Panc1 (cell line): ENCODE measurements at regions not wholly inside any gene's neighbourhood (a gene's known extent, or its start where the extent isn't known, plus 50 kb on each side); places are given as distances from the start of the nearest gene placed in this dataset.

ENCODE experiments used
- ATAC-seq: fragments of 200-7000 bp; cut with Tn5 transposase; 2 replicates; pipeline ENCODE4 v1.9.1; 2020; ENCODE audit warnings: mild to moderate bottlenecking, moderate library complexity
- BruUV-seq: library from RNA; stranded (reverse); fragments of 400-500 nt; replicated peaks from 2 replicates; lab custom pipeline; 2021; lab: Mats Ljungman, UMichigan
- CTCF ChIA-PET: fragments of 300-600 bp; sonication (Branson Sonifier 250); formaldehyde crosslinking; loops from one replicate; lab custom pipeline; 2022; ENCODE audit warnings: antibody characterized with exemption; lab: Charles Lee
- POLR2A ChIA-PET: fragments of 300-600 bp; sonication (Branson Sonifier 250); formaldehyde crosslinking; loops from one replicate; lab custom pipeline; 2022; ENCODE audit warnings: antibody characterized with exemption; lab: Charles Lee
- DNase-seq: peaks from one replicate; pipeline ENCODE4 v3.0.0-alpha.2; 2010; ENCODE audit warnings: low read depth, low spot score
- H3K27ac ChIP-seq: 2 replicates; pipeline ENCODE4 v1.5.1; 2011; ENCODE audit warnings: mild to moderate bottlenecking, low read length, inconsistent platforms
- H3K27me3 ChIP-seq: fragments of 200-500 bp; sonication (Bioruptor generic); 2 replicates; pipeline ENCODE4 v1.6.0; 2014; ENCODE audit warnings: low read length, inconsistent platforms; ENCODE audit not compliant: control insufficient read depth, insufficient read depth
- H3K36me3 ChIP-seq: fragments of 200-500 bp; sonication (Bioruptor generic); 2 replicates; pipeline ENCODE4 v1.5.1; 2014; ENCODE audit warnings: inconsistent platforms, mild to moderate bottlenecking, low read length, moderate library complexity; ENCODE audit not compliant: control insufficient read depth, insufficient read depth
- H3K4me1 ChIP-seq: 2 replicates; pipeline ENCODE4 v1.5.1; 2011; ENCODE audit warnings: inconsistent platforms, mild to moderate bottlenecking, low read length, moderate library complexity; ENCODE audit not compliant: control insufficient read depth, insufficient read depth
- H3K4me3 ChIP-seq, 2 experiments: 2 replicates each; pipeline ENCODE4 v1.5.1; 2011 to 2012; ENCODE audit warnings: low read depth in 2 of 2, low read length in 2 of 2, mild to moderate bottlenecking in 2 of 2, inconsistent platforms in 1 of 2, moderate library complexity in 1 of 2
- H3K9me3 ChIP-seq: fragments of 200-500 bp; sonication (Bioruptor generic); 2 replicates; pipeline ENCODE4 v1.5.1; 2014; ENCODE audit warnings: low read depth, mild to moderate bottlenecking, inconsistent platforms, low read length, moderate library complexity; ENCODE audit not compliant: control insufficient read depth, insufficient read depth
- POLR2AphosphoS5 ChIP-seq: IDR thresholded peaks from 2 replicates; pipeline ENCODE4 v1.6.1; 2012; ENCODE audit warnings: mild to moderate bottlenecking, low read depth, low read length, moderate library complexity
- SIN3A ChIP-seq: IDR thresholded peaks from 2 replicates; pipeline ENCODE4 v1.6.1; 2012; ENCODE audit warnings: low read depth, mild to moderate bottlenecking, low read length, moderate library complexity, borderline replicate concordance; ENCODE audit not compliant: insufficient read depth
- TCF7L2 ChIP-seq: IDR thresholded peaks from 2 replicates; pipeline ENCODE4 v1.6.1; 2011; ENCODE audit warnings: mild to moderate bottlenecking, low read depth, low read length, inconsistent platforms
- in situ Hi-C: cut with HindIII; loops from 2 replicates; pipeline ENCODE4 v1.10.0; 2016; ENCODE audit warnings: low sequenced_read_pairs, low pct_unique_long_range_greater_than_20kb
- intact Hi-C: fragments of 100-400 bp; cut with micrococcal nuclease; formaldehyde crosslinking; loops from one replicate; pipeline ENCODE4 v1.10.0; 2022; ENCODE audit not compliant: unreplicated experiment
- TF ChIP-seq, protein P1 (sequence below): fragments of 450-650 bp; IDR thresholded peaks from 2 replicates; pipeline ENCODE4 v1.5.1; 2017; ENCODE audit warnings: mild to moderate bottlenecking
- TF ChIP-seq, protein P2 (sequence below), 2 experiments: IDR thresholded peaks; 2 replicates each; pipeline ENCODE4 v1.6.1; 2011 to 2012; ENCODE audit warnings: low read depth in 2 of 2, control low read depth in 1 of 2, low read length in 1 of 2, mild to moderate bottlenecking in 1 of 2, moderate library complexity in 1 of 2; ENCODE audit not compliant: insufficient read depth in 1 of 2

DNA sequence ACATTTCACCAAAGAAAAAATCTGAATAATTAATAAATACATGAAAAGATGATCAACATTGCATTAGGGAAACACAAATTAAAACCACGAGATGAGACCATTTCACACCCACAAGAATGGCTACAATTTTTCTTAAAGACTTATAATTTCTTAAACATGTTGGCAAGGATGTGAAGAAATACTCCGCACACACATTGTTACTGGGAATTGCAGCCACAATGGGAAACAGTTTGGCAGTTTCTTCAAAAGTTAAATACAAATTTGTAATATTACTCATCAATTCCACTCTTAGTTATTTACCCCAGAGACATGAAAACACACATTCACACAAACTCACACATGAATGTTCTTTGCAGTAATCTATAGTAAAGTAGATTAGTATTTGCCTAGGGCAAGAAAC is 363.3 kb upstream of the SMIM21 start:
- POLR2A ChIA-PET = no interaction called here
- Histone ChIP-seq H3K27ac (no peak overlapping the region), H3K27me3 (no peaks in the 10 kb centered on the region; the same call in 1 of the 2 replicates), H3K36me3 (no peaks in the 10 kb centered on the region), H3K4me1 (no peaks in the 10 kb centered on the region), H3K4me3 (no peak overlapping the region), H3K9me3 (peaks cover 12% of the 10 kb centered on the region; the same call in 1 of the 2 replicates)
- ATAC-seq = no peak
- in situ Hi-C loops = no loop called here
- DNase-seq = no peak
- no TSS peak for BruUV-seq
- intact Hi-C loops = no loop called here
- TF ChIP-seq TCF7L2 = no peak
- TF ChIP-seq, protein P1, sequence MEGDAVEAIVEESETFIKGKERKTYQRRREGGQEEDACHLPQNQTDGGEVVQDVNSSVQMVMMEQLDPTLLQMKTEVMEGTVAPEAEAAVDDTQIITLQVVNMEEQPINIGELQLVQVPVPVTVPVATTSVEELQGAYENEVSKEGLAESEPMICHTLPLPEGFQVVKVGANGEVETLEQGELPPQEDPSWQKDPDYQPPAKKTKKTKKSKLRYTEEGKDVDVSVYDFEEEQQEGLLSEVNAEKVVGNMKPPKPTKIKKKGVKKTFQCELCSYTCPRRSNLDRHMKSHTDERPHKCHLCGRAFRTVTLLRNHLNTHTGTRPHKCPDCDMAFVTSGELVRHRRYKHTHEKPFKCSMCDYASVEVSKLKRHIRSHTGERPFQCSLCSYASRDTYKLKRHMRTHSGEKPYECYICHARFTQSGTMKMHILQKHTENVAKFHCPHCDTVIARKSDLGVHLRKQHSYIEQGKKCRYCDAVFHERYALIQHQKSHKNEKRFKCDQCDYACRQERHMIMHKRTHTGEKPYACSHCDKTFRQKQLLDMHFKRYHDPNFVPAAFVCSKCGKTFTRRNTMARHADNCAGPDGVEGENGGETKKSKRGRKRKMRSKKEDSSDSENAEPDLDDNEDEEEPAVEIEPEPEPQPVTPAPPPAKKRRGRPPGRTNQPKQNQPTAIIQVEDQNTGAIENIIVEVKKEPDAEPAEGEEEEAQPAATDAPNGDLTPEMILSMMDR = no peak
- no peak for TF ChIP-seq POLR2AphosphoS5
- TF ChIP-seq, protein P2, sequence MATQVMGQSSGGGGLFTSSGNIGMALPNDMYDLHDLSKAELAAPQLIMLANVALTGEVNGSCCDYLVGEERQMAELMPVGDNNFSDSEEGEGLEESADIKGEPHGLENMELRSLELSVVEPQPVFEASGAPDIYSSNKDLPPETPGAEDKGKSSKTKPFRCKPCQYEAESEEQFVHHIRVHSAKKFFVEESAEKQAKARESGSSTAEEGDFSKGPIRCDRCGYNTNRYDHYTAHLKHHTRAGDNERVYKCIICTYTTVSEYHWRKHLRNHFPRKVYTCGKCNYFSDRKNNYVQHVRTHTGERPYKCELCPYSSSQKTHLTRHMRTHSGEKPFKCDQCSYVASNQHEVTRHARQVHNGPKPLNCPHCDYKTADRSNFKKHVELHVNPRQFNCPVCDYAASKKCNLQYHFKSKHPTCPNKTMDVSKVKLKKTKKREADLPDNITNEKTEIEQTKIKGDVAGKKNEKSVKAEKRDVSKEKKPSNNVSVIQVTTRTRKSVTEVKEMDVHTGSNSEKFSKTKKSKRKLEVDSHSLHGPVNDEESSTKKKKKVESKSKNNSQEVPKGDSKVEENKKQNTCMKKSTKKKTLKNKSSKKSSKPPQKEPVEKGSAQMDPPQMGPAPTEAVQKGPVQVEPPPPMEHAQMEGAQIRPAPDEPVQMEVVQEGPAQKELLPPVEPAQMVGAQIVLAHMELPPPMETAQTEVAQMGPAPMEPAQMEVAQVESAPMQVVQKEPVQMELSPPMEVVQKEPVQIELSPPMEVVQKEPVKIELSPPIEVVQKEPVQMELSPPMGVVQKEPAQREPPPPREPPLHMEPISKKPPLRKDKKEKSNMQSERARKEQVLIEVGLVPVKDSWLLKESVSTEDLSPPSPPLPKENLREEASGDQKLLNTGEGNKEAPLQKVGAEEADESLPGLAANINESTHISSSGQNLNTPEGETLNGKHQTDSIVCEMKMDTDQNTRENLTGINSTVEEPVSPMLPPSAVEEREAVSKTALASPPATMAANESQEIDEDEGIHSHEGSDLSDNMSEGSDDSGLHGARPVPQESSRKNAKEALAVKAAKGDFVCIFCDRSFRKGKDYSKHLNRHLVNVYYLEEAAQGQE (IDR thresholded peaks at IDR 0.05; ENCODE audit: insufficient read depth in 1 of 2, low read depth in 2 of 2, low read length in 1 of 2) = no peak
- TF ChIP-seq SIN3A = no peak
- CTCF ChIA-PET = no interaction called here

GRCh38 chr18:75790111-75790510 is 362.6 kb upstream of the SMIM21 start:
- H3K27me3 ChIP-seq = peaks cover 4% of the 10 kb centered on the region
- H3K4me1 ChIP-seq = no peaks in the 10 kb centered on the region
- H3K36me3 ChIP-seq = no peaks in the 10 kb centered on the region
- in situ Hi-C loops (no loop called here), intact Hi-C loops (no loop called here)
- DNase-seq = no peak
- no peak overlapping the region for H3K27ac ChIP-seq
- no peak overlapping the region for H3K4me3 ChIP-seq
- ChIA-PET CTCF (no interaction called here), POLR2A (no interaction called here)
- BruUV-seq = no TSS peak
- ATAC-seq = no peak
- no peak for TF ChIP-seq SIN3A
- TF ChIP-seq, protein P1 = no peak
- TF ChIP-seq POLR2AphosphoS5 = no peak
- TF ChIP-seq, protein P2 (IDR thresholded peaks at IDR 0.05; ENCODE audit: insufficient read depth in 1 of 2, low read depth in 2 of 2, low read length in 1 of 2) = no peak
- TF ChIP-seq TCF7L2 = no peak
- H3K9me3 ChIP-seq = peaks cover 12% of the 10 kb centered on the region; the same call in 1 of the 2 replicates
